HG03025 (cell line): ENCODE measurements at regions not wholly inside any gene's neighbourhood (a gene's known extent, or its start where the extent isn't known, plus 50 kb on each side); places are given as distances from the start of the nearest gene placed in this dataset.
A peak's percentile ranks its signal among the peaks of the same experiment; 100 is the strongest.

Source experiments
- ATAC-seq: cut with Tn5 transposase; IDR thresholded peaks from one replicate; pipeline ENCODE4 v1.9.1; 2021; ENCODE audit warnings: mild to moderate bottlenecking, moderate library complexity; ENCODE audit not compliant: unreplicated experiment, low FRiP score

DNA sequence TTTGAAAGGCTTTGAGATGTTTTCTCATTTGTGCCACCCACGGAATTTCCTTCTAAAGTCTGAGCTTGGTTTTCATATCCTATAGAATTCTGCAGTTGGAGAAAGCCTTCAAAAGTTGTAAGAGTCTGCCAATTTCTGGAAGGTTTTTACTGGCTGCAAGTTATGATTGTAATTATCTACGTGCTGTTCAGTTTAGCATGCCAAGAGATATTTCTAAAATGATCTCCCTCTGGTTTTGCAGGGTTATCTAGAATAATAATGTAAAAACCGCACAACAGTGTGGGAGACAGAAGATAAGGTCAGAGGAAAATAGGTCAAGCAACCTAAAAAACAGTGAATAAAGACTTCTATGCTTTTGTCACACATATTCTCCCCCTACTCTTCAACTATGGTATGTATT, 69.3 kb downstream of the MTERF1 start:
- no peak for ATAC-seq

- ATAC-seq = no peak
These were observed 68.9 kb downstream of the MTERF1 start for GRCh38 chr7:91811641-91812040.

DNA sequence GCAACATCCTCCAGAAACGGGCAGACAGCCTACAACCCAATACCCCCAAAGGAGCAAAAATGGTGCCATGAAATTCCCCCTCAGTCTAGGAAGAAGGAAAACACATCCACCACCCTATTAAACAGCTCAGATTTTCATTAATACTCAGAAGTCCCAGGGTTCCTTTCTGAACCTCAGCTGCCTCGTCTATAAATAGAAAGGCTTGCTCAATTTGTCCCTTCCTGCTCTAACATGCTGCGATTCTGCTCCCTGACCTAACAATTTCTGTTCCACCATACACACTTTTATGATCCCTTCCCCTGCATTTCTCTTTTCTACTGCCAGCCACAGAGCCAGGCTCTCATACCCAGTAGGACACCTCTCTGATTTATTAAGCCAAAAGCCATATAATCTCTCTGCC, 68.1 kb downstream of the MTERF1 start:
- no peak for ATAC-seq

DNA sequence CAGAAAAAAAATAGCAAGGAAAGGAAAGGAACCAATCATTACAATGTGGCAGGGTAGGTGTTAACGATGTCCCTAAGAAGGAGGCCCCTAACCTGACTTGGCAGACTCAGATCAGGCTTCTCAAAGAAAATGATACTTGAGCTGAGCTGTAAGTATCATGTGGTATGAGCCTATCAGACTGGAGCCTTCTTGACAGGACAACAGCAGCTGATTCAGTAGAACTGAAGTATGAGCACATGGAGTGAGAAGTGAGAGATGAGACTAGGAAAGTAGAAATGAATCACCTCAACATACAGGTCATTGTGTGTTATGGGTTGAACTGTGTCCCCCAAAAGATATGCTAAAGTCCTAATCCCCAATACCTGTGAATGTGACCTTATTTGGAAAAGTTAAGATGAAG, 66.3 kb downstream of the MTERF1 start:
- ATAC-seq = peak; percentile 86
